ENCODE measurements at regions not wholly inside any gene's neighbourhood (a gene's known extent, or its start where the extent isn't known, plus 50 kb on each side); places are given as distances from the start of the nearest gene placed in this dataset.

DNA sequence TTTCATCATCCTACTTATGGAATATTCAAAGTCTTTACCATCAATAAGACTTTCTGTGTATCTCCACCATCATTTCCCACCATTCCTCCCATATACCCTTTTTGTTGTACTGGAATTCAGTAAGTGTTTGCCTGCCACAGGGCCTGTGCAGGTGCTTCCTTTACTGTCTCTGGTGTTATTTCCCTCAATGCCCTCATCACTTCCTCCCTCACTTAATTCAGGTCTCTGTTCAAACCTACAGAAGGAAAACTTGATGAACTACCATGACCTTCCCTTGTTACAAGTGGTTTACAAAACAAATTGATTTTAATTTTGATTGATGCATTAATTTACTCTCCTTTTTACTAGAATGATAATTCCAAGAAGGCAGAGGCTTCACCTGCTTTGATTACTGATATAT lies 159.5 kb upstream of the FAT4 start:
- TF ChIP-seq, protein P1, sequence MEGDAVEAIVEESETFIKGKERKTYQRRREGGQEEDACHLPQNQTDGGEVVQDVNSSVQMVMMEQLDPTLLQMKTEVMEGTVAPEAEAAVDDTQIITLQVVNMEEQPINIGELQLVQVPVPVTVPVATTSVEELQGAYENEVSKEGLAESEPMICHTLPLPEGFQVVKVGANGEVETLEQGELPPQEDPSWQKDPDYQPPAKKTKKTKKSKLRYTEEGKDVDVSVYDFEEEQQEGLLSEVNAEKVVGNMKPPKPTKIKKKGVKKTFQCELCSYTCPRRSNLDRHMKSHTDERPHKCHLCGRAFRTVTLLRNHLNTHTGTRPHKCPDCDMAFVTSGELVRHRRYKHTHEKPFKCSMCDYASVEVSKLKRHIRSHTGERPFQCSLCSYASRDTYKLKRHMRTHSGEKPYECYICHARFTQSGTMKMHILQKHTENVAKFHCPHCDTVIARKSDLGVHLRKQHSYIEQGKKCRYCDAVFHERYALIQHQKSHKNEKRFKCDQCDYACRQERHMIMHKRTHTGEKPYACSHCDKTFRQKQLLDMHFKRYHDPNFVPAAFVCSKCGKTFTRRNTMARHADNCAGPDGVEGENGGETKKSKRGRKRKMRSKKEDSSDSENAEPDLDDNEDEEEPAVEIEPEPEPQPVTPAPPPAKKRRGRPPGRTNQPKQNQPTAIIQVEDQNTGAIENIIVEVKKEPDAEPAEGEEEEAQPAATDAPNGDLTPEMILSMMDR (IDR thresholded peaks at IDR 0.05; ENCODE audit: low read depth, low read length) = no peak

DNA sequence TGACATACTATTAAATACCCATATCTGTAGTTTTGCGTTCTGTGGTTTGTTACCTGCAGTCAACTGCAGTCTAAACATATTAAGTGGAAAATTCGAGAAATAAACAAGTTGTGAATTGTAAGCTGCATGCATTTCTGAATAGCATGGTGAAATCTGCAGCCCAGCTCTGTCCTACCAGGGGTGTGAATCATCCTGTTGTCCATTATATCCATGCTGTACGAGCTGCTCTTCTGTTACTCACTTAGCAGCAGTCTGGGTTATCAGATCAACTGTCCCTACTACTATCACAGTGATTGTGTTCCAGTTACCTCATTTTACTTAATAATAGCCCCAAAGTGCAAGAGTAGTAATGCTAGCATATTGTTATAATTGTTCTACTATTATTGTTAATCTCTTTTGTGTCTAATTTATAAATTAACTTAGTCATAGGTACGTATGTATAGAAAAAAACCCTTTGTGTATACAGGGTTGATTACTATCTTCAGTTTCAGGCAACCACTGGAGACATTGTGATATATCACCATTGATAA lies 173.7 kb upstream of the FAT4 start:
- no peak overlapping the region for H3K4me3 ChIP-seq (ENCODE audit: low read depth, low read length)
- TF ChIP-seq, protein P1 (IDR thresholded peaks at IDR 0.05; ENCODE audit: low read depth, low read length) = no peak

More for the DNA sequence above, 159.5 kb upstream of the FAT4 start:
- H3K4me3 ChIP-seq (ENCODE audit: low read depth, low read length) = no peak overlapping the region

DNA sequence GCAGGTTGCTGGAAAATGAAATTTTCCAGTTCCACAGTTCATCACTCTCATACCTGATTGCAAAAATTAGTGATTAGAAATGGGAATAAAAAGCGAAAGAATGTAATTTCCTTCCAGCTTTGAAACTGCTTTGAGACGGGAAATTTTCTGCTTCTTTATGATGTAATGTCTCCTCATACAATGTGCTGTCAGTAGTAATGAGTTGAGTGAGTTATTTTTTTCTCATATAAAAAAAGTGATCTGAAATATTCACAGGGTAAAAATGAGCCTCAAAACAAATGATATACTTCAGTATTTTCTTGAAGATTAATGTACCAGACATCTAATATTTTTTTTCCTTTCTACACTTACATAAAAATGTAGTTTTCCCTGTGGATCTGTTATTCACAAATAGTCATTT lies 179.1 kb upstream of the FAT4 start:
- H3K4me3 ChIP-seq (ENCODE audit: low read depth, low read length) = no peak overlapping the region
- TF ChIP-seq, protein P1 (IDR thresholded peaks at IDR 0.05; ENCODE audit: low read depth, low read length) = no peak

DNA sequence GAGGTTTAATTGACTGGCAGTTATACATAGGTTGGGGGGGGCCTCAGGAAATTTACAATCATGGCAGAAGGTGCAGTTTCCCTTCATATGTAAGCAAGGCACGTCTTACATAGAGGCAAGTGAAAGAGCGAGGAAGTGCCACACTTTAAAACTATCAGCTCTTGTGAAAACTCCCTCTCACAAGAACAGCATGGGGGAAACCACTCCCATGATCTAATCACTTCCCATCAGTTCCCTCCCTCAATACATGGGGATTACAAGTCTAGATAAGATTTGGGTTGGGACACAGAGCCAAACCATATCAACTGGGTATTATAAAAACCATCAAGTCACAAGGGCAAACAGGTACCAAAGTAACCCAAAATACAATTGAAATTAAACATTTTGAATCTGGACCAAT lies 182.0 kb upstream of the FAT4 start:
- H3K4me3 ChIP-seq (ENCODE audit: low read depth, low read length) = no peak overlapping the region
- TF ChIP-seq, protein P1 (IDR thresholded peaks at IDR 0.05; ENCODE audit: low read depth, low read length) = no peak

DNA sequence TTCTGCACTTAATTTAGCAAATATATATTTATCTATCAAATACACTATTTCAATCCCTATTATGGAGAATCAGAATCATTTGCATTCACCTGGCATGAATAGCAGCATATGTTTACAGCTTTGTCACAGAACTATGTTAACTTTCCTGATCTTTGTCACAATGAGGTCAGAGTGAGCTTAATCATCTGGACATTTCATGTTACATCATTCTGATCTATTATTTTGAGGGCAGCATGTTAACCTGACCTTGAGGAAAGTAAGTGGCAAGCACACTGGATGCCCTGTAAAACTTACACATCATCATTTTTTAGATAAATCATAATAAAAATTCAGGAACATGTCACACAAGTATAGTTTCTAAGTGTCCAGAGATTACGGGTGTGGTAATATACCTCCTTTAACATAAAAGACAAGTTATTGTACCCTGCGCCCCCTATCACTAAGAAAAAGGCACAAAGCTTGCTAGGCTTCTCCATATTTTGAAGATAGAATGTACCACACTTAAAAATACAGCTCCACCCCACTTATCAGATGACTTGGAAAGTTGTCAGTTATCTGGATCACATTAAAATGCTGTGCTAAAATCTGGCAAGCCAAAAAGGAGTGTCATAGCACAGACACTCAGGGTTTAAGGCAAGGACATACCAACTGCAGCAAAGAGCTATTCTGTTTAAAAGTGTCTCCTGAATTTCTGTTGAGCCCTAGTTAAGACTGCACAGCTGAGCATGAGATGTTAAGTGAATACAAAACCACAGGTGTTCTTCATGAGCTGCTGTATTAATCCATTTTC lies 182.7 kb upstream of the FAT4 start:
- no peak overlapping the region for H3K4me3 ChIP-seq (ENCODE audit: low read depth, low read length)
- TF ChIP-seq, protein P1 (IDR thresholded peaks at IDR 0.05; ENCODE audit: low read depth, low read length) = no peak

DNA sequence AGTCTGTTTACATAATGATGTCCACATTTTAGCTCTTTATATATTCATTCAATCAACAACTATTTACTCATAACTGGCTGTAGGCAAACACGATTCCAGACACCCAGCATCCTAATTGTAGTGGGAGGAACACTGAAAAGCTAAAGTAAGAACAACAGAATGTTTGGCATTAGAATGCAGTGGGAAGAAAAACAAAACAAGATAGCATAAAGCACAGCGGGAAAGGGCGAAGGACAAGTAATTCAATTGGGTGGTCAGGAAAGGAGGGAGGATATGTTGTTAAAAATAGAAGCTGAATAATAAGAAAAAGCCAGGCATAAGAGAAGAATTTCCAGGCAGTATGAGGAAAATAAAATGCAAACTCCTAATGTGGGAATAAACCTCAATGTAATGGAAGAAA lies 189.5 kb upstream of the FAT4 start:
- H3K4me3 ChIP-seq (ENCODE audit: low read depth, low read length) = no peak overlapping the region
- TF ChIP-seq, protein P1 (IDR thresholded peaks at IDR 0.05; ENCODE audit: low read depth, low read length) = no peak

DNA sequence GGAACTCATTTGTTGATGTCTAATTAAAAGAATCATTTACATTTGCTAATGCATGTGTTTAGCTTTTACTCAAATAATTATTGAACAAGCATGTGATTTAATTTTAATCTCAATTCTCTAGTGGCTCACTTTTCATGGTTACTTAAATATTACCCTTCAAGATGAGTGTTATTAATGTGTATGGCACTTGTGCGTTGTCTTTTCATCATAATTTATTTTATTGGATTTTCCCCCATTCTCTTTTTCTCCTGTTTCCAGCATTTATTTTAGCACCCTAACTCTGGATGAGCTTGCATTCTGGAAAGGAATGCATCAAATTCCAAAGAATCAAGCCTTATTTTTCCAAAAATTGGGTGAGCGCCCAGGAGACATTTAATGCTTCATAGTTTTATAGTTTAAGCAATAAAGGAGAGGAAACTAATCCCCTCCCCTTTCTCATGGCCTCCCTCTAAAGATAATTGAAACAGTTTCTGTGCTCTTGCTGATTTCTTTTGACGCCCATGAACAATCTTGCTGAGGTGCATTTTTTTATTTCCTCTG lies 191.1 kb upstream of the FAT4 start:
- TF ChIP-seq, protein P1 (IDR thresholded peaks at IDR 0.05; ENCODE audit: low read depth, low read length) = no peak
- no peak overlapping the region for H3K4me3 ChIP-seq (ENCODE audit: low read depth, low read length)

Measured in WI38 (cell line).